ENCODE measurements at regions not wholly inside any gene's neighbourhood (a gene's known extent, or its start where the extent isn't known, plus 50 kb on each side); places are given as distances from the start of the nearest gene placed in this dataset.

DNA sequence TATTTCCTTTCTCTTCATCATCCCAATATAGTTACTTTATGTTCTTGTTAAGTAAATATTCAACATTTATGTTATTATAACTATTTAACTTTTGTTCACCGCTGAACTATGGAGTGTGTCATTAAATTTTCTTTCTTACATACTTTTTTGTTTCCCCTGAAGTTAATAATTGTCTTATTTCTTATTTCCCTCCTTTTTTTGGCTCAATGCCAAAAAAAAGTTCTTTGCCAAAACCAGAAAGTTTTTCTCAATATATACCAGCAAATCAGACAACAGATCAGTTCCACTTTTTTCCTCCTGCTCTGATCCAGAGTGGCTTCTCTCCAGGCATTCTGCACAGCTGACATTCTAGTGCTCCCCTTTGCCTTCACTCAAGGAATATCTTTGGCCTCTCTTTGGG is 187.0 kb upstream of the PPARGC1A start:
- H3K27ac ChIP-seq (ENCODE audit: low read depth in 1 of 2, low read length in 2 of 2), result no peak overlapping the region
- intact Hi-C loops (cut with micrococcal nuclease), result no loop called here
- no peak overlapping the region for H3K4me2 ChIP-seq (replicated peaks; ENCODE audit: extremely low read depth, low read length, poor library complexity, severe bottlenecking)
- H3K79me2 ChIP-seq (ENCODE audit: insufficient read depth, low read length), result no peaks in the 10 kb centered on the region
- H3K27me3 ChIP-seq (ENCODE audit: control insufficient read depth in 2 of 2, insufficient read depth in 2 of 2, low read length in 2 of 2), result no peaks in the 10 kb centered on the region
- H3K9me3 Mint-ChIP-seq, result peaks cover 0 to 4% (median 1%) of the 10 kb centered on the region in 7 donors
- peaks cover 0 to 3% (median 2%) of the 10 kb centered on the region in 3 donors for H3K27me3 Mint-ChIP-seq (ENCODE audit: low read depth in 3 of 3)
- no peaks in the 10 kb centered on the region for H3K36me3 ChIP-seq (replicated peaks in 1 of 2; ENCODE audit: control insufficient read depth in 1 of 2, insufficient read depth in 2 of 2, low read length in 2 of 2)
- H4K20me1 ChIP-seq (ENCODE audit: insufficient read depth, low read length), result no peaks in the 10 kb centered on the region
- H3K4me1 ChIP-seq (ENCODE audit: control insufficient read depth in 1 of 2, insufficient read depth in 2 of 2, low read length in 2 of 2), result no peaks in the 10 kb centered on the region
- no peaks in the 10 kb centered on the region for H3K36me3 Mint-ChIP-seq
- no peaks in the 10 kb centered on the region for H3K9me3 ChIP-seq (replicated peaks in 1 of 2; ENCODE audit: control insufficient read depth in 1 of 2, insufficient read depth in 1 of 2, low read length in 2 of 2)
- no peak overlapping the region for H3K27ac Mint-ChIP-seq
- no peak overlapping the region for H3K4me3 ChIP-seq (replicated peaks in 1 of 3; ENCODE audit: low read depth in 2 of 3, low read length in 3 of 3)
- no peaks in the 10 kb centered on the region for H3K4me1 Mint-ChIP-seq
- DNase-seq, result no peak
- no CpG with 5 or more reads among the region's 1 CpG for WGBS (ENCODE audit: insufficient coverage)
- no peak overlapping the region for H2AFZ ChIP-seq (ENCODE audit: insufficient read depth, low read depth, low read length, poor library complexity, severe bottlenecking)
- TF ChIP-seq, protein P1, sequence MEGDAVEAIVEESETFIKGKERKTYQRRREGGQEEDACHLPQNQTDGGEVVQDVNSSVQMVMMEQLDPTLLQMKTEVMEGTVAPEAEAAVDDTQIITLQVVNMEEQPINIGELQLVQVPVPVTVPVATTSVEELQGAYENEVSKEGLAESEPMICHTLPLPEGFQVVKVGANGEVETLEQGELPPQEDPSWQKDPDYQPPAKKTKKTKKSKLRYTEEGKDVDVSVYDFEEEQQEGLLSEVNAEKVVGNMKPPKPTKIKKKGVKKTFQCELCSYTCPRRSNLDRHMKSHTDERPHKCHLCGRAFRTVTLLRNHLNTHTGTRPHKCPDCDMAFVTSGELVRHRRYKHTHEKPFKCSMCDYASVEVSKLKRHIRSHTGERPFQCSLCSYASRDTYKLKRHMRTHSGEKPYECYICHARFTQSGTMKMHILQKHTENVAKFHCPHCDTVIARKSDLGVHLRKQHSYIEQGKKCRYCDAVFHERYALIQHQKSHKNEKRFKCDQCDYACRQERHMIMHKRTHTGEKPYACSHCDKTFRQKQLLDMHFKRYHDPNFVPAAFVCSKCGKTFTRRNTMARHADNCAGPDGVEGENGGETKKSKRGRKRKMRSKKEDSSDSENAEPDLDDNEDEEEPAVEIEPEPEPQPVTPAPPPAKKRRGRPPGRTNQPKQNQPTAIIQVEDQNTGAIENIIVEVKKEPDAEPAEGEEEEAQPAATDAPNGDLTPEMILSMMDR (IDR thresholded peaks at IDR 0.05), result no peak
- H3K4me3 Mint-ChIP-seq, result no peak overlapping the region
- H3K9ac ChIP-seq (ENCODE audit: insufficient read depth, low read length, poor library complexity, severe bottlenecking), result no peak overlapping the region

DNA sequence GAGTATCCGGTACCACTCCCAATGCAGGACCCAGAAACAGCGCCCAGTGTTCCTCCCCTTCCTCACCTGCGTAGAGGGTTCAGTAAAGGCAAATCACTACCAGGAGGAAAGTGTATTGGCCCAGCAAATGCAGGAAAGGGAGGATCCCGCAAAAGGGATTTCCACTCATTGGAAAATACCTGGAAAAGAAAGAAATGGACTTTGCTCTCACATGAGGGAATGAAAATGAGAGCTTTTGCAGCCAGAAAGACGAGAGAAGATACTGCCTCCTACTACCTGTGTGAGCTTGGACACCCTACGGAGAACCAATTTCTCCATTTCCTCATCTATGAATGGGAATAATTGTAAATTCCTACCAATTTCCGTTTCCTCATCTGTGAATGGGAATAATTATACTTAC is 184.1 kb upstream of the PPARGC1A start:
- TF ChIP-seq, protein P1 (IDR thresholded peaks at IDR 0.05), result no peak

More for the DNA sequence above, 184.1 kb upstream of the PPARGC1A start:
- no peak overlapping the region for H3K27ac Mint-ChIP-seq
- Histone ChIP-seq H3K9ac (ENCODE audit: insufficient read depth, low read length, poor library complexity, severe bottlenecking) (no peak overlapping the region), H3K4me1 (ENCODE audit: control insufficient read depth in 1 of 2, insufficient read depth in 2 of 2, low read length in 2 of 2) (no peaks in the 10 kb centered on the region), H3K4me2 (replicated peaks; ENCODE audit: extremely low read depth, low read length, poor library complexity, severe bottlenecking) (no peak overlapping the region), H3K27me3 (ENCODE audit: control insufficient read depth in 2 of 2, insufficient read depth in 2 of 2, low read length in 2 of 2) (no peaks in the 10 kb centered on the region), H3K79me2 (ENCODE audit: insufficient read depth, low read length) (no peaks in the 10 kb centered on the region), H2AFZ (ENCODE audit: insufficient read depth, low read depth, low read length, poor library complexity, severe bottlenecking) (no peak overlapping the region), H3K36me3 (replicated peaks in 1 of 2; ENCODE audit: control insufficient read depth in 1 of 2, insufficient read depth in 2 of 2, low read length in 2 of 2) (no peaks in the 10 kb centered on the region), H3K27ac (ENCODE audit: low read depth in 1 of 2, low read length in 2 of 2) (no peak overlapping the region), H4K20me1 (ENCODE audit: insufficient read depth, low read length) (no peaks in the 10 kb centered on the region), H3K9me3 (replicated peaks in 1 of 2; ENCODE audit: control insufficient read depth in 1 of 2, insufficient read depth in 1 of 2, low read length in 2 of 2) (no peaks in the 10 kb centered on the region), H3K4me3 (replicated peaks in 1 of 3; ENCODE audit: low read depth in 2 of 3, low read length in 3 of 3) (no peak overlapping the region)
- H3K4me3 Mint-ChIP-seq, result no peak overlapping the region
- intact Hi-C loops (cut with micrococcal nuclease), result no loop called here
- peaks cover 0 to 4% (median 0%) of the 10 kb centered on the region in 7 donors for H3K9me3 Mint-ChIP-seq
- DNase-seq, result no peak
- H3K36me3 Mint-ChIP-seq, result no peaks in the 10 kb centered on the region
- no peaks in the 10 kb centered on the region for H3K4me1 Mint-ChIP-seq
- peaks cover 0 to 3% (median 2%) of the 10 kb centered on the region in 3 donors for H3K27me3 Mint-ChIP-seq (ENCODE audit: low read depth in 3 of 3)
- WGBS (ENCODE audit: insufficient coverage), result 67% methylated on average over 1 of the region's 7 CpGs

Measured in CD14-positive monocyte (primary cell).